Spleen (tissue), 7 donors: ENCODE measurements at regions not wholly inside any gene's neighbourhood (a gene's known extent, or its start where the extent isn't known, plus 50 kb on each side); places are given as distances from the start of the nearest gene placed in this dataset.

Source experiments
- POLR2A ChIP-seq, 3 donors: fragments of 450-650 bp; IDR thresholded peaks; one replicate each; pipeline ENCODE4 v1.5.1; 2017; ENCODE audit warnings: antibody characterized with exemption in 3 of 3, mild to moderate bottlenecking in 1 of 3
- POLR2AphosphoS5 ChIP-seq, 3 donors: sonication (generic); formaldehyde crosslinking; IDR thresholded peaks; one replicate each; pipeline ENCODE4 v1.5.1; 2017; ENCODE audit warnings: antibody characterized with exemption in 3 of 3
- TF ChIP-seq, protein P1 (sequence below), 11 experiments: fragments of 200-600 bp in 7 of 11; fragments of 450-650 bp in 4 of 11; sonication (generic) in 4 of 11; IDR thresholded peaks in 8 of 11; conservative IDR thresholded peaks in 3 of 11; 1 replicate in 7 of 11; 2 replicates in 4 of 11; pipeline versions ENCODE4 v1.4.0 to v1.8.0; 2016 to 2021; ENCODE audit warnings: antibody characterized with exemption in 11 of 11, inconsistent platforms in 4 of 11, mild to moderate bottlenecking in 1 of 11
- donor health status: DM: no; HTN: no; CAD: no; lungs with moderate emphysema.
- donor health status: DM: no; HTN: no; CAD: no.
- donor health status: DM: no; HTN: no; CAD: no.

DNA sequence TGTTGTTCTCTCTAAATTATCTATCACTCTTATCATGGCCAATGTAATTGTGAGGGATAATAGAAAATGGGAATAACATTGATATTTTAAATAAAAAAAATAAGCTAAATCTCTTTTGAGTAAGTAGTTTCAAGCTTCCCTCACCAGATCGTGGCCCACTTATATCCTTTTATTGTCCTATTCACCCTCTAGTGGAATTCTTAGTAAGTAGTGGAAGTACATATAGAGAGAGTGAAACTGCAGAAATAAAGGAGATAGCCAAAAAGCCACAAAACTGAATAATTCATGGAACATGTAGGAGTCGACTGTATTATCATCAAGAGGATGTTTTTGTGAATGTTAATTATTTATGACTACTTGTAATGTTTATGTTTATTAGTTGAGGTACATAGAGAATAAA, 66.1 kb upstream of the DTNA start:
- TF ChIP-seq POLR2AphosphoS5 (IDR thresholded peaks at IDR 0.05) (no peak), POLR2A (IDR thresholded peaks at IDR 0.05) (no peak)
- TF ChIP-seq, protein P1, sequence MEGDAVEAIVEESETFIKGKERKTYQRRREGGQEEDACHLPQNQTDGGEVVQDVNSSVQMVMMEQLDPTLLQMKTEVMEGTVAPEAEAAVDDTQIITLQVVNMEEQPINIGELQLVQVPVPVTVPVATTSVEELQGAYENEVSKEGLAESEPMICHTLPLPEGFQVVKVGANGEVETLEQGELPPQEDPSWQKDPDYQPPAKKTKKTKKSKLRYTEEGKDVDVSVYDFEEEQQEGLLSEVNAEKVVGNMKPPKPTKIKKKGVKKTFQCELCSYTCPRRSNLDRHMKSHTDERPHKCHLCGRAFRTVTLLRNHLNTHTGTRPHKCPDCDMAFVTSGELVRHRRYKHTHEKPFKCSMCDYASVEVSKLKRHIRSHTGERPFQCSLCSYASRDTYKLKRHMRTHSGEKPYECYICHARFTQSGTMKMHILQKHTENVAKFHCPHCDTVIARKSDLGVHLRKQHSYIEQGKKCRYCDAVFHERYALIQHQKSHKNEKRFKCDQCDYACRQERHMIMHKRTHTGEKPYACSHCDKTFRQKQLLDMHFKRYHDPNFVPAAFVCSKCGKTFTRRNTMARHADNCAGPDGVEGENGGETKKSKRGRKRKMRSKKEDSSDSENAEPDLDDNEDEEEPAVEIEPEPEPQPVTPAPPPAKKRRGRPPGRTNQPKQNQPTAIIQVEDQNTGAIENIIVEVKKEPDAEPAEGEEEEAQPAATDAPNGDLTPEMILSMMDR (IDR thresholded peaks at IDR 0.05 in 8 of 11, conservative IDR thresholded peaks at IDR 0.05 in 3 of 11), result no peak
